ENCODE measurements at regions not wholly inside any gene's neighbourhood (a gene's known extent, or its start where the extent isn't known, plus 50 kb on each side); places are given as distances from the start of the nearest gene placed in this dataset.

DNA sequence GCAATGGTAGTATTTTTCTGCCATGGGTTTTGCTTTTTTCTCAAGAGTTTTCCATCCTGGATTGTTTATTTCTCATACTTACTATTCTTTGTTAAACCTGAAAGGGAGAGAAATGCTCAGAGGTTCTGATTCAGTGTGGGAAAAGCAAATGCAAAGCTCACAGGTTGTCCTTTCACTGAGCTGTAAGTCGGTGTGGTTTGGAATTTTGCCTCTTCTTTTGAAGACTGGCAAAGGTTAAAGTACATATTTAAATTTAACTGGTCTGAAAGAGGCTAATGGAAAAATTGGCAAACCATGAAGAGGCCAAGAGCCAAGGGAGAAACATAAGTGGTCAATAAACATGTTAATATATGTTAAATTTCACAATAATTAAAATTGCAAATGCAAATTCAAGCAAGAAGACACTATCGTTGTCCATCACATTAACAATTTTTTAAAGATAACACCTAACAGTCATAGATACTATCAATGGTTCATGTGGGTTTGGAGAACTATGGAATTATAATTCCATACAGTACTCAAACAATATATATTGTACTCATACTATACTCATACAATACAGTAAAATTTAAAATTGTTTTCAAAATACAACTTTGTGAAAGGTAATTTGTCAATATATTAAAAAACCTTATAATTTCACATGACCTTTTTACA, 246.8 kb upstream of the STT3B start:
- no peak for DNase-seq (ENCODE audit: low read depth in 2 of 2)

DNA sequence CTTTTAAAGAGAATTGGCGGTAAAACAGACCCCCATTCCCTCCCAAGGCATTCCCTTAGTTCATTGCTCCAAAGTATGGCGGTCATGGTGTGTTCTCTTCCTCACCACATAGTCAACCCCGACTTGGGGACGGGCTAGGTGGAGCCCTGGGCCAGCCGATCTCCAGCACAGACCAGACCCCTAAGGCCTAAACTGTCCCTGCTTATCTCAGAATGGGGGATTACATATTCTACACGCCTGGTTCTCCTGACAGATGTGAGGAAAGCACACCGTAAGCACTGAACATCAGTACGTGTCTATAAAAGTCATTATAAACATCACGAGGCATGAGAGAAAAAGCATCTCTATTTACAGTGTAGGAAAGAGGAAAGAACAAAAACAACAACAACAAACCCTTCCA, 244.5 kb upstream of the STT3B start:
- DNase-seq (ENCODE audit: low read depth in 2 of 2): peak; percentile 4 to 16

DNA sequence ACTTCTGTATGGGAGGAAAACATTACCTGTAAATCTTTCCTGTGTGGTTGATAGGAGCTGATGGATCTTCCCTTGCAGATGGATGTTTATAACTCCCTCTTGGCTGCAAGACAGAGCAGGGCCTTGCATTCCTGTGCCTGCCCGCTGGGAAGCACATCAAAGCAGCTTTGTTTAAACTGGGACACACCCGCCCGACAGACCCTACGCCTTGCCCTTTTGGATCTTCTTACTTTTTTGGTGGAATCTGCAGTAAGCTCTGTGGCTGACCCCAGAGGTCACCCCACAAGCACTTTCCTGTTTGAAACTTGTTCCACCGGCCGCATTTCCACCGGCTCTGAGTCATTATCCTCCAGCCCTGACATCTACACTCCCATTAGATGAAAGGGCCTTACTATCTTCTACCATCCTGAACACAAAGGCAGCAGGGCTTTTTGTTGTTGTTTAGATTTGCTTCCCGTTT, 244.1 kb upstream of the STT3B start:
- peak; percentile 90 for DNase-seq (ENCODE audit: low read depth in 2 of 2)

DNA sequence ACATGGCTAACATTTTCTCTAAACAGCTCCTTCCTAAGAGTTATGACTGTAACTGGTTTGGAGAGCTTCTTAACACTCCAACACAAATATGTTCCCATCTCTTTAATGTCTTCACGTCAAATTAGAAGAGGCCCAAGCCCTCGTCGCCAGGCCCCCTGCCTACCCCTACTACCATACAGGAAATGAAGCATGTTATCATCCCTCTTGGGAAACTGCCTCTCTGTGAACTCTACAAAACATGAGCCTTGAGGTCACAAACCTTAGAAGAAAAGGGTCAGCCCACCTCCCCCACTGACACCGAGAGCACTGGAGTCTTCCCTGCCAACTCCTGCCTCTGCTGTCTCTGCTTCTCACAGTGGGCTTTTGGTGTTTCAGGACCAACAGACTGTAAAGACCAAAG, 243.1 kb upstream of the STT3B start:
- no peak for DNase-seq (ENCODE audit: low read depth in 2 of 2)

DNA sequence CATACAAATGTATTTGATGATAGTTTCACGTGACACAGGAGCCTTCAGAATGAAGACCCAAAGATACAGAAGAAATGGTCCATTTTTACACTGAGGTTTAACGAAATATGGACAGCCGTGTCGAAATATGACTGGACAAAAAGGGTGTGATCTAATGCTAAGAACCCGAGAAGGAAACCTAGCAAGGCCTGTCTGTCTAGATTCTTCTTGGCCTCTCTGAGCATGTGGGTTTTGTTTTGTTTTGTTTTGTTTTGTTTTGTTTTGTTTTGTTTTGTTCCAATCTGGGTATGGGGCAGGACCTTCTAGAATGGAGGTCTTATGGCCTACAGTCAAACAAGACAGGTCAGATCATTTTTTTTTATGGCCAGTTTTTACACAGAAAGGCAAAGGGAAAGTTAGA, 242.7 kb upstream of the STT3B start:
- no peak for DNase-seq (ENCODE audit: low read depth in 2 of 2)

DNA sequence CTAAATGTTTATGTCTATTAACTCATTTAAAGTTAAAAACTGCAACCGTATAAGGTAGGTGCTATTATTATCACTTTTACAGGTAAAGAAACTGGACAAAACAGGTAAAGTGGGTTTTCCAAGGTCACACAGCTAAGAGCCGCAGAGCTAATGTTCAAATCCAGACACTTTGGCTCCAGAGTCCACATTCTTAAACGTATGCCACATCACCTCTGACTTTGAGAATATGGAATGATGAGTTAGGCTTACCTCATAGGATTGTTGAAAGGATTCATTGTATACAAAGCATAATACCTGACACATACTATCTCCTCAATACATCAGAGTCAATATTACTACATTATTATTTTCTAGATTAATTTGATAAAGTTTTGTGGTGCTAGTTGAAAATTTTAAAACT, 240.9 kb upstream of the STT3B start:
- no peak for DNase-seq (ENCODE audit: low read depth in 2 of 2)

DNA sequence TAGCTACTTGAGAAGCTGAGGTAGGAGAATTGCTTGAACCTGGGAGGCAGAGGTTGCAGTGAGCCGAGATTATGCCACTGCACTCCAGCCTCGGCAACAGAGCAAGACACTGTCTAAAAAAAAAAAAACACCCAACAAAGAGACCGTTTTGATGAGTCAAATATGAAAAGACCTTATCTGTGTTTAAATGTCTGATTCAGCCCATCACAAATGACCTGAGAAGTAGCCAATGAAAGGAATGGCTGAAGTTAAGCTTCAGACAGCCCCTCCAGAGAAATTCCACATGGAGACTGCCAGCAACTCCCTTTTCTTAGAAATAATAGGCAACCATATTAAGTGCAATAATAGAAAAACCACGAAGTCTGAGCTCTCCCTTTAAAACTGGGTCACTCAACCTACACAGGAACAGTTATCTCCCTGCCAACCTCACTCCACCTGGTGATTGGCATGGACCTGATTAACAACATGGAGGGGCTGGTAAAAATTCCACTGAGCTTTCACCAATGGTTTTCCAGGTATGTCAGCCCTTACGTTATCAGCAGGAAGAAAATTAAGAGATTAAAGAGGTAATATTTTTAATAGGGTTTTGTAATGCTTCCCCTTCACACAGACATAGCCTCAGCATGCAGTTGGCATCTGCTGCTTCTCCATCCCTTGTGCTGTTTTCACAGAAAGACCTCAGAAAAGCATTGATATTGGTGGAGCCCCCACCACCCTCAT, 238.1 kb upstream of the STT3B start:
- no peak for DNase-seq (ENCODE audit: low read depth in 2 of 2)

DNA sequence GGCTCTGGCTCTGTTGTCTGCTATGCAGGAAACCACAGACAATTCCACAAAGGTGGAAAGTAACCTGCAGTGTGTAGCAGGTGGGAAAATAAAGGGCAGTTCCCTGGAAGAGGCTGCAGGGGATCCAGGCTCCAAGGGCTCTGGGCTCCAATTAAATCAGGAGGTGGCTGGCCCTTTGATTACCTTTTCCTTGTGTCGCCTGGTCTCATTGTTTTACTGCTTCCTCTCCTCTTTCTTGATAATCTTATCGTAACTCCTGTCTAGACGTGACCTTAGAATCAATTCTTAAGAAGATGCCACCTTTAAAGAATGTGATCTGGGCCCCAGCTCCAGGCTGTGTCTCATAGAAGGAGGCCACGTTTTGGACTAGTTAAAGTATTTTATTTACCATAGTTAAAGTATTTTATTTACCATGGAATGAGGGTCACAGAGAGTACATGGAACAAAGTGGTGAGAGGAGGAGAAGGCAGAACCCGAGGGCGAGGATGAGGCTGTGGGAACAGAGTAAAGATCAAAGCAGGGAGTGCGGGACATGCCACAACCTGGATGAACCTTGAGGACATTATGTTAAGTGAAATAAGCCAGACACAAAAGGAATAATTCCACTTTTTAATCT, 237.5 kb upstream of the STT3B start:
- no peak for DNase-seq (ENCODE audit: low read depth in 2 of 2)

DNA sequence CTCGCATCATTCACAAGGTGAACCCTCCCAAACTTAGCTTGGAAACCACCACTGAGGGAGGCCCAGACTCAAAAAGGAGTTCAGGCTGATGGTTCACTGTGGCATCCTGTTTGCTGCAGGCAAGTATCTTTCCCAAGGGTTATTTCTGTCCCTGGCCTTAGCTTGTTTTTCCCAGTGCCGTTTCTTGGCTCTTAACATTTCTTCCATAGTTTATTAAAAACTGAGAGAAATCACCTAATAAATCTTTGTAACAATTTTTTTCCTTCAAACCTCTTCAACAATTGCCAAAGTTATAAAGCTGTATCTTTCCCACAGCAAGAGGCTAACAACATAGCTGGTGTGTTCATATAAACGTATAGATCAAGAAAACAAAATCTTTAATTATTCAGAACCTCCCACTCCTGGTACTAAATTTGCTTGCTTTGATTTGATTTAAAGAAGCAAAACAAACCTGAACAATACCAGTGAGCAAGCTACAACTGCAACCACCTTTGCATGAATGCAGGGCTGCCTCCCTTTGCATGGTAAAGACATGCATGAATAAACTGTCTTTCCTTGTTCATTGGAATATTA, 234.9 kb upstream of the STT3B start:
- no peak for DNase-seq (ENCODE audit: low read depth in 2 of 2)

DNA sequence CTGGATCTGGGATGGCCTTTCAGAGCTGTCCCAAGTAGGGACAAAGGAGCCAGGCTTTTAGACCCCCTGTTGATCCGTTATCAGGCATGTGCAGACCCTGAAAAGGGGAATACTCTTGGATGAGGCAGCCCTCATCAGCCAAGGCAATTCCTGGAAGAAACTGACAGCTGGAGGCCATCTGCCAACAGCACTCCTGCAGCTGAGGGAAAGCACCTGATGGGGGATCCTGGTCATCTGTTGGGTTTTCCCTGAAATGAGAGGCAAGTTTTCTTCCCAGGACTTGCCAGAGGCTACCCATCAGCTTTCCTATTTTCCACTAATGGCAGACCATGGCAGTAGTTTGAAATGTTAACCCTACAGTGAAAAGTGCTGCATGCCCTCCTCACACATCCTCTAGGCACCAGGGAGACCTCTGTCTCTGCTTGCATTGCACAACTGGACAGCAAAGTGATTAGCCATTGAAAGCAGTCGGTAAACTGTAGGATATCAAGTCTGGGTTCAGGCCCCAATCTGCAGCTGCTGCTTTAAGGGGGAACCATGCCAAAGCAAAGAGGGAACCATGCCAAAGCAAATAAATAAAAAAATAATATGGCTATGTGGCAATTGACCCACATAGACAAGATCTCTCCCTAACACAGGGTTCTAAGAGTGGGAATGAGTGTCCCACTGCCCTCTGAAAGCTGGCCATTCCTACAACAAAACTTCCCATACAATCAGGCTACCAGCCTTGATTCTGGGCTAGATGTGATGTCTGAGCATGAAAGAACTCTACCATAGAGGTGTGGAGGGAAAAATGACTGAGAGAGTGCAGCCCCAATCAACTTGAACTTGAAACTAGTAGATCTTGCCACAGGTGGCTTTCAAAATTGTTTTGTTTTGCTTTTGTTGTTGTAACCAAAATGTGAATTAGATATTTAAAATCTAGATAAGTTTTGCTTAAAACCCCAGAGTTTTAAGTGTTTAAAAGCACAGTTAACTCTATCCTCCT, 232.0 kb upstream of the STT3B start:
- DNase-seq (ENCODE audit: low read depth in 2 of 2): peak; percentile 2 to 41

DNA sequence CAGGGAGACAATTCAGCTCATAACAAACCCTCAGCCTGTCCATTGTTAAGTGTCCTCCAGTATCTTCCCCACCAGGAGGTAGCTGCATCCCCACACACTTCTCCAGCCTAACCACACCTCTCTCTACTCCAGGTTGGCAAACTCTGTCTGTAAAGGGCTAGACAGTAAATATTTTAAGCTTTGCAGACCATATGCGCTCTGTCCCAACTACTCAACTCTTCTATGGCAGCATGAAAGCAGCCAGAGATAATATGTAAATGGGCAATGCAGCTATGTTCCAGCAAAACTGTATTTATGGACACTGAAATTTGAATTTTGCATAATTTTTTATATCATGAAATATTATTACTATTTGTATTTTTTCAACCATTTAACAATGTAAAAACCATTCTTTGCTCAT, 230.4 kb upstream of the STT3B start:
- DNase-seq (ENCODE audit: low read depth in 2 of 2): no peak

DNA sequence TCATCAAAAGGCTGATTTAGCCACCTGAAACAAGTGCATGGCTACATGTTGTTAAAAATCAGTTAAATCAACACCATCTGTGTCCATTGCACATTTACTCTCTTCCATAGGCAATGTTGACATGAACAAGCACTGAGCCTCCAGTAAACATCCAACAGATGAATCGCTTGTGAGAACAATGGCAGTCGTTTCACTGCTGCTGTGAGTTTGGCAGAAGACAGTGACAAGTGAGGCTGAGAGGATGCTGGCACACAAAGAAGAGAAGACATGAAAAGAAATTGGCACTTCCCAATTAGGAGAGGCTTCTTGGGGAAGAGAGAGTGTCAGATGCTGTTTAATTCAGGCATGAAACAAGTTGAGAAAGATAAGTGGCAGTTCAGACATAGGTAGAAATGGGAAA, 227.4 kb upstream of the STT3B start:
- DNase-seq (ENCODE audit: low read depth in 2 of 2): no peak

DNA sequence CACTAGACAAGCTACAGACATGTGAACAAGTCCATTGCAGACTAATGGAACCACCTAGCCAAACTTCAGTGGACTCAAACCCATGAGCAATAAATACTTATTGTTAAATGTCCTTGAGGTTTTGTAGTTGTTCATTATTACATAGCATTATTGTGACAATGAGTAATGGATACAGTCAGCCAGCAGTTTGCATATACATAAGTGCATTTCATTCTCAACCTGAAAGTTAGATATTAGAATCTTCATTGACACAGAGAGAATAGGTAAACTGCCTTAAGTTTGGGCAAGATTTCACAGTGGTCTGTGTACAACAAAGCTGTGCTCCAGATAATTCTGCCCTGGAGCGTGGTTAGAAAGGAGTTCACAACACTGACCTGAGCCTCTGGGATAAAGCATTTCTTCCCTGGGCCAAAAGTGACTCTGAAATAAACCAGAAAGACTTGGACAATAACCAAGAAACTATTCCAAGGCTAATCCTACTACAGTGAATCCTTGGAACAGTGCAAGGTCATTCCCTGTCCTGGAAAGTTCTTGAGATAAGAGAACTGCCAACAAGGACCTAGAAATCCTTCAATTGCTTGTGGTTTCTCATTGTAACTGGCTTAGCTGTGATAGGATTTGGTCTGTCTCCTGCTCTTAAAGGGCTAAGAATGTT, 225.5 kb upstream of the STT3B start:
- no peak for DNase-seq (ENCODE audit: low read depth in 2 of 2)

DNA sequence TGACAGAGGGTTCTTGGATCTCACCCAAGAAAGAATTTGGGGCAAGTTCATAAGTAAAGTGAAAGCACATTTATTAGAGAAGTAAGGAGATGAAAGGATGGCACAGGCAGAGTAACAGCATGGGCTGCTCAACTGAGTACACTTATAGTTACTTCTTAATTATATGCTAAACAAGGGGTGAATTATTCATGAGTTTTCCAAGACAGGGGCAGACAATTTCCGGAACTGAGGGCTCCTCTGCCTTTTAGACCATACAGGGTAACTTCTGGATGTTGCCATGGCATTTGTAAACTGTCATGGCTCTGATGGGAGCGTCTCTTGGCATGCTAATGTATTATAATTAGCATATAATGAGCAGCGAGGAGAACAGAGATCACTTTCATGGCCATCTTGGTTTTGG, 221.2 kb upstream of the STT3B start:
- no peak for DNase-seq (ENCODE audit: low read depth in 2 of 2)

DNA sequence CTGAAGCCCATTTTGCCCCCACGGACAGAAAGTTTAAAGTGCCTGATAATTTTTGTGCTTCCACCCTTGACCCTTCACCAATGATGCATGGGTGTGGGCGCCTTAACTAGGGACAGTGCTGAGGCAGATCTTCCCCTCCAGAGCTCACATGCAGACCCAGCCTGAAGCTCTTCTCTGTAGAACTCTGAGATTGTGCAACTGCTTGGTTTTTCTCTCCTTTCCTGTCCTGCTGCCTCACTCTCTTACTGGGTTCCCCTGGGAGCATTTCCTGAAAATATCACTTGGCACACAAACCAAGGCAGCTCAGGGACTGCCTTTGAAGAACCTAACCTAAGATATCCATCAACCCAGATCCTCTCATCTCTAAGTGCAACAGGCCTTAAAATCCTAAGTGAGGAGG, 220.3 kb upstream of the STT3B start:
- peak in 1 of 2 donors; percentile 9 for DNase-seq (ENCODE audit: low read depth in 2 of 2)

DNA sequence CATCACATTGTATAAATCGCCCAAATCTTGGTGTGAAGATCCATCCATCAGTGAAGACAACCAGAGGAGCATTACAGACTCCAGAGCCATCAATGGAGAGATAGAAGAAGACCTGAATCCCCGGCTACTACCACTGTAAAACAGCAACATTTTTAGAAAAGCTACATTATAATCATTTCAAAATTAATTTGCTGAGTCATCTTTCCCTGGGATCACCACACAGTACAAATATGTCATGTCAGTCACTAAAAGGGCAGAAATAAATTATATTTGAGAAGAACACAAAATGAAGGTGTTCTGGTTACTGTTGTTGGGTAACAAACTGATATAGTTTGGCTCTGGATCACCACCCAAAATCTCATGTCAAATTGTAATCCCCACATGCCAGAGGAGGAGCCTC, 218.5 kb upstream of the STT3B start:
- no peak for DNase-seq (ENCODE audit: low read depth in 2 of 2)

DNA sequence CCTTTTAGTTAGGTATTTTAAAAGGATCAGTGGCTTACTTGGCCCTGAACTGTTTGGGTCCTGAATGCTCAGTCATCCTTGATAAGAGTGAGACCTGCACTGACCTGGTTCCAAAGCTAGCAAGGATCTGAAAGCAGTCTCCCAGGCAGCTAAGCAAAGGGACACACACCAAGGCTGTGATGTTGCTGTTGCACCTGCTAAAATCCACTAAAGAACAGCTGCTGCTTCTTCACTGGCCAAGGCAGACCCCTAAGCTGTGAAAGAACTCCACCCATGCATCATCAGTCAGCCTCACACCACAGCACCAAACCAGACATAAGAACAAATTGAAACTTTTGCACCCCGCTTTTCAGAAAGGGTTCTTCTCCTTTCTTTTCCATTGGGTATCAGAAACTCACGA, 213.4 kb upstream of the STT3B start:
- no peak for DNase-seq (ENCODE audit: low read depth in 2 of 2)

DNA sequence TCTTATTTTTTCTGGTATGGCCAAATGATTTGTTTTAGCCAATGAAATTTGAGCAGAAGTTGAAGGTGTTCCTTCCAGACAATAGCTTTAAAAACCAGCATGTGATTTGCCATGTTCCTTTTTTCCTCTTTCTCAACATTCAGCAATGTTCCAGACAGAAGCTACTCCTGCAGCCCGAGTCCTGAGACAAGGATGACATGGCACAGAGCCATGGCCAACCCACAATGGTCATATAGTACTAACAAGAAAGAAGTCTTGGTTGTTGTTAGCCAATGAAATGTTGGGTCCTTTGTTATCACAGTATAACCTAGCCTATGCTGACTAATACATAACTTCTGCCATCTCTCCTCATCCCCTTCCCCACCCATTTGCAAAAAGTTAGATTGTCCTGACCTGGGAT, 211.1 kb upstream of the STT3B start:
- peak in 1 of 2 donors; percentile 29 for DNase-seq (ENCODE audit: low read depth in 2 of 2)

DNA sequence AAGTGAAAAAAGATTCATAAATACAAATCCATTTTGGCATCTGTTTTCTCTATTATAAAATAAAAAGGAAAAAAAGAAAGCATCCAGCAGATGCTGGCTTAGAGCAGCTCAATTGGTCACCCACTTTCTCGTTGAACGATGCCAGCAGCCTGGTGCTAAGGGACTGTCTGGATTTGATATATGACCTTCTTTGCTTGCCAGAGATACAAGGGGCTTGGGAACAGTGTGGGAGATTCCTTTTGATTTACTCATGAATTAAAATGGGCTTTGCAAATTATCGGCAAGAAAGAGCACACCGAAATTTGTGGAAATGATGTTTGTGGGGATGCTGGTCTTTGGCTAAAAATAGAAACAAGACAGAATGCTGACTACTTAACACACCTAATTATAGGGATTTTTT, 210.3 kb upstream of the STT3B start:
- no peak for DNase-seq (ENCODE audit: low read depth in 2 of 2)

DNA sequence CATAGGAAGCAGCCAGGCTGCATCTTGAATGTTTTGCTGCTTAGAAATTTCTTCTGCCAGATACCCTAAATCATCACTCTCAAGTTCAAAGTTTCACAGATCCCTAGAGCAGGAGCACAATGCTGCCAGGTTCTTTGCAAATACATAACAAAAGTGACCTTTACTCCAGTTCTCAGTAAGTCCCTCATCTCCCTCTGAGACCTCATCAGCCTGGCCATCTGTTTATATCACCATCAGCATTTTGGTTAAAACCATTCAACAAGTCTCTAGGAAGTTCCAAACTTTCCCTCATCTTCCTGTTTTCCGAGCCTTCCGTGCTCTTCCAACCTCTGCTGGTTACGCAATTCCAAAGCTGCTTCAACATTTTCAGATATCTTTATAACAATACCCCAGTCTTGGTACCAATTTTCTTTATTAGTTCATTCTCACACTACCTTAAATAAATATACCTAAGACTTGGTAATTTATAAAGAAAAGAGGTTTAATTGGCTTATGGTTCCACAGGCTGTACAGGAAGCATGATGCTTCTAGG, 204.8 kb upstream of the STT3B start:
- DNase-seq (ENCODE audit: low read depth in 2 of 2): peak; percentile 35 to 50

DNA sequence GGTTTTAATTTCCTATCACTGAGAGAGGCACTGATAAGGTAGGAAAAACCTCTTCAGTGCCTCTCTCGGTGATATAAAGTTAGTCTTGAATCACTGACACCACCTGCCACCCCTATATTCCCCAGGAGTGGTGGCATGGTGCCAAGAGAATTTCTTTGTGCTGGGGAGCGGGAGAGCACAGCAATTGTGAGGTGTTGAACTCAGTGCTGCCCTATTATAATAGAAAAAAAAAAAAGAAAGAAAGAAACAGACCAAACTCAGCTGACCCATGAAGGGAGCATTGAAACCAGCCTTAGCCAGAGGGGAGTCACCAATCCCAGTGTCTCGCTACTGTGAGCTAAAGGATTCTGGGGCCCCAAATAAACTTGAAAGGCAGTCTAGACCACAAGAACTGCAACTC, 201.4 kb upstream of the STT3B start:
- DNase-seq (ENCODE audit: low read depth in 2 of 2): no peak

All from lung microvascular endothelial cell (primary cell).